Calu3 (cell line): ENCODE measurements at regions not wholly inside any gene's neighbourhood (a gene's known extent, or its start where the extent isn't known, plus 50 kb on each side); places are given as distances from the start of the nearest gene placed in this dataset.
"Not testable (repeated sequence)": the region's sequence is repeated elsewhere in the genome, so short reads cannot be mapped to it uniquely, and the experiment has no call there.

Source experiments
- BruUV-seq: library from RNA; stranded (reverse); fragments of 400-500 nt; replicated peaks from 2 replicates; lab custom pipeline; 2021; lab: Mats Ljungman, UMichigan
- CTCF ChIA-PET: fragments of 300-600 bp; sonication (Branson Sonifier 250); formaldehyde crosslinking; loops from one replicate; lab custom pipeline; 2022; ENCODE audit warnings: antibody characterized with exemption; lab: Charles Lee
- DNase-seq: peaks from one replicate; pipeline ENCODE4 v3.0.0; 2022
- H3K27ac Mint-ChIP-seq: one replicate; pipeline ENCODE4 v1.8.0; 2022; ENCODE audit warnings: mixed read lengths; ENCODE audit not compliant: unreplicated experiment
- H3K27me3 Mint-ChIP-seq: one replicate; pipeline ENCODE4 v1.8.0; 2022; ENCODE audit warnings: mixed read lengths; ENCODE audit not compliant: unreplicated experiment
- H3K36me3 Mint-ChIP-seq: one replicate; pipeline ENCODE4 v1.8.0; 2022; ENCODE audit warnings: mild to moderate bottlenecking, moderate library complexity, mixed read lengths; ENCODE audit not compliant: insufficient read depth, unreplicated experiment
- H3K4me1 Mint-ChIP-seq: one replicate; pipeline ENCODE4 v1.8.0; 2022; ENCODE audit warnings: mild to moderate bottlenecking, low read depth, mixed read lengths; ENCODE audit not compliant: unreplicated experiment
- H3K4me3 Mint-ChIP-seq: one replicate; pipeline ENCODE4 v1.8.0; 2022; ENCODE audit warnings: mild to moderate bottlenecking, low read depth, moderate library complexity, mixed read lengths; ENCODE audit not compliant: unreplicated experiment
- H3K9me3 Mint-ChIP-seq: one replicate; pipeline ENCODE4 v1.8.0; 2022; ENCODE audit warnings: low read depth, mixed read lengths; ENCODE audit not compliant: unreplicated experiment
- CTCF ChIP-seq: fragments of 200-600 bp; IDR thresholded peaks from one replicate; pipeline ENCODE4 v1.8.0; 2022; ENCODE audit warnings: antibody characterized with exemption; ENCODE audit not compliant: unreplicated experiment
- intact Hi-C: fragments of 100-400 bp; cut with micrococcal nuclease; formaldehyde crosslinking; loops from one replicate; pipeline ENCODE4 v1.10.0; 2022; ENCODE audit not compliant: unreplicated experiment

- no peak overlapping the region for H3K27ac Mint-ChIP-seq
- no TSS peak for BruUV-seq
- H3K9me3 Mint-ChIP-seq: peaks cover 3% of the 10 kb centered on the region
- DNase-seq: no peak
- no peaks in the 10 kb centered on the region for H3K4me1 Mint-ChIP-seq
- no peaks in the 10 kb centered on the region for H3K27me3 Mint-ChIP-seq
- no peak overlapping the region for H3K4me3 Mint-ChIP-seq
- H3K36me3 Mint-ChIP-seq: no peaks in the 10 kb centered on the region
- CTCF ChIA-PET: no interaction called here
- intact Hi-C loops: no loop called here
- TF ChIP-seq CTCF: no peak
Measured at GRCh38 chr6:4412077-4412476, 276.7 kb upstream of the ECI2 start.

- intact Hi-C loops, H3K27ac Mint-ChIP-seq: not testable (repeated sequence)
Measured at GRCh38 chr6:4407710-4408109, 272.3 kb upstream of the ECI2 start.

GRCh38 chr6:4405621-4406212, 270.3 kb upstream of the ECI2 start:
- no peak overlapping the region for H3K4me3 Mint-ChIP-seq
- DNase-seq: no peak
- CTCF ChIA-PET: no interaction called here
- no peaks in the 10 kb centered on the region for H3K36me3 Mint-ChIP-seq
- H3K27ac Mint-ChIP-seq: no peak overlapping the region
- no peaks in the 10 kb centered on the region for H3K27me3 Mint-ChIP-seq
- peaks cover 20% of the 10 kb centered on the region for H3K4me1 Mint-ChIP-seq
- TF ChIP-seq CTCF: no peak
- intact Hi-C loops: no loop called here
- peaks cover 5% of the 10 kb centered on the region for H3K9me3 Mint-ChIP-seq
- no TSS peak for BruUV-seq

More at GRCh38 chr6:4407710-4408109, 272.3 kb upstream of the ECI2 start:
- H3K9me3 Mint-ChIP-seq, H3K27me3 Mint-ChIP-seq, CTCF ChIA-PET, H3K4me1 Mint-ChIP-seq, H3K36me3 Mint-ChIP-seq, BruUV-seq, H3K4me3 Mint-ChIP-seq, DNase-seq: not testable (repeated sequence)

- DNase-seq: no peak
- H3K4me1 Mint-ChIP-seq: peaks cover 22% of the 10 kb centered on the region
- H3K9me3 Mint-ChIP-seq: peaks cover 5% of the 10 kb centered on the region
- H3K4me3 Mint-ChIP-seq: no peak overlapping the region
- H3K36me3 Mint-ChIP-seq: no peaks in the 10 kb centered on the region
- no peak for TF ChIP-seq CTCF
- CTCF ChIA-PET: no interaction called here
- intact Hi-C loops: no loop called here
- no TSS peak for BruUV-seq
- H3K27ac Mint-ChIP-seq: no peak overlapping the region
- H3K27me3 Mint-ChIP-seq: no peaks in the 10 kb centered on the region
Measured at GRCh38 chr6:4404415-4404814, 269.0 kb upstream of the ECI2 start.

- BruUV-seq: no TSS peak
- no peak for DNase-seq
- intact Hi-C loops: no loop called here
- no peak overlapping the region for H3K4me3 Mint-ChIP-seq
- peaks cover 22% of the 10 kb centered on the region for H3K4me1 Mint-ChIP-seq
- peaks cover 5% of the 10 kb centered on the region for H3K9me3 Mint-ChIP-seq
- TF ChIP-seq CTCF: no peak
- no peak overlapping the region for H3K27ac Mint-ChIP-seq
- no peaks in the 10 kb centered on the region for H3K27me3 Mint-ChIP-seq
- H3K36me3 Mint-ChIP-seq: no peaks in the 10 kb centered on the region
- CTCF ChIA-PET: no interaction called here
Measured at GRCh38 chr6:4403828-4404227, 268.5 kb upstream of the ECI2 start.
